Suppressor macrophage treated with lipopolysaccharide for 4 hours (primary cell): ENCODE measurements at regions not wholly inside any gene's neighbourhood (a gene's known extent, or its start where the extent isn't known, plus 50 kb on each side); places are given as distances from the start of the nearest gene placed in this dataset.

Experiments used
- DNase-seq: peaks from one replicate; pipeline ENCODE4 v3.0.0-alpha.2; 2020

GRCh38 chr5:108436696-108437095 is 54.8 kb upstream of the FBXL17 start:
- no peak for DNase-seq

- DNase-seq, result no peak
These were observed 51.7 kb upstream of the FBXL17 start for GRCh38 chr5:108433600-108433999.

GRCh38 chr5:108432024-108432423 is 50.1 kb upstream of the FBXL17 start:
- no peak for DNase-seq
